ENCODE measurements at regions not wholly inside any gene's neighbourhood (a gene's known extent, or its start where the extent isn't known, plus 50 kb on each side); places are given as distances from the start of the nearest gene placed in this dataset.

DNA sequence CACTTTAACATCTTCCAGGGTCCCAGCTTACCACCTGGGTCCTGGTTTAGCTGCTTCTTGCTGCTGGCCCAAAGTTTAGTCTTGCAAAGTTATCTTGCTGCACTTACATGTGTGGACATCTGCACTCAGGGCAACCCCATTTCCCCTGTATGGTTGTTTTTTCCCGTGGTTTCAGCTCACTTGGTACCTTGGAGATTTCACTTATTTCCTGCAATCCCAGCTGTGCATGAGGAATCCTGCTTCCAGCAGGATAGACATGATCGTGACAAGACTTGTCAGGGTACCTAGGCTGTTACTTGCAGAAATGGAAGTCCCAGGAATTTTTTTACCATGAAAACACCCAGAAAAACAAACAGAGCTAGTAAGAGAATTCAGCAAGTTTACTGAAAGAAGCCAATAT lies 95.9 kb upstream of the LEP start:
- CTCF ChIA-PET: interaction anchor here (1.1 to 1.7 kb wide), 2 partner anchors 15 to 305 kb away, joined by 3 to 4 read pairs; no protein-coding TSS in a partner anchor
- no peak for DNase-seq
- Mint-ChIP-seq H3K27me3 (peaks cover 29% of the 10 kb centered on the region), H3K27ac (no peak overlapping the region), H3K4me1 (no peaks in the 10 kb centered on the region), H3K9me3 (no peaks in the 10 kb centered on the region), H3K36me3 (ENCODE audit: low read depth) (no peaks in the 10 kb centered on the region), H3K4me3 (no peak overlapping the region)
- POLR2A ChIA-PET: no interaction called here

DNA sequence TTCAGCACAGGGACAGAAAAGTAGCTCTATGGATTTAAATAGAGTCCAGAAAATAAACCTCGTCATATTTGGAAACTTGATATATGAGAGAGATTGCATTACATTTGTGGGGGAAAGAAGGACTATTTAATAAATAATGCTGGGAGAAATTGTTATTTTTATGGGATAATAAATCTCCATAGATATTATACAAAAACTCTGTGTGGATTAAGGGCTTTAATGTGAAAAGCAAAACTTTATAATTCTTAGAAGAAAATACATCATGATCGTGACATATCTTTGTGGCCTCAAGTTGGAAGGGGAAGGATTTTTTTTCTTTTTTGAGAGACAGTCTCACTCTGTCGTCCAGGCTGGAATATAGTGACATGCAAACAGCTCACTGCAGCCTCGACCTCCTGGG lies 95.0 kb upstream of the LEP start:
- ChIA-PET CTCF (interaction anchor here (1.7 to 1.9 kb wide), 2 partner anchors 10 to 14 kb away, joined by 4 to 7 read pairs; no protein-coding TSS in a partner anchor), POLR2A (no interaction called here)
- H3K27me3 Mint-ChIP-seq: peaks cover 32% of the 10 kb centered on the region

GRCh38 chr7:128148676-128149075 lies 92.4 kb upstream of the LEP start:
- H3K36me3 Mint-ChIP-seq (ENCODE audit: low read depth): no peaks in the 10 kb centered on the region
- no peak for DNase-seq
- ChIA-PET POLR2A (no interaction called here), CTCF (no interaction called here)
- H3K27me3 Mint-ChIP-seq: peaks cover 28% of the 10 kb centered on the region
- no peaks in the 10 kb centered on the region for H3K9me3 Mint-ChIP-seq
- H3K4me1 Mint-ChIP-seq: no peaks in the 10 kb centered on the region
- no peak overlapping the region for H3K4me3 Mint-ChIP-seq
- no peak overlapping the region for H3K27ac Mint-ChIP-seq

More for the DNA sequence above, 95.0 kb upstream of the LEP start:
- Mint-ChIP-seq H3K4me1 (no peaks in the 10 kb centered on the region), H3K4me3 (no peak overlapping the region), H3K27ac (no peak overlapping the region), H3K36me3 (ENCODE audit: low read depth) (no peaks in the 10 kb centered on the region), H3K9me3 (no peaks in the 10 kb centered on the region)
- no peak for DNase-seq

GRCh38 chr7:128150223-128150865 lies 90.7 kb upstream of the LEP start:
- CTCF ChIA-PET: interaction anchor here (0.6 kb wide), 1 partner anchor 57 kb away, joined by 4 read pairs; no protein-coding TSS in a partner anchor
- no peak overlapping the region for H3K27ac Mint-ChIP-seq
- no peak overlapping the region for H3K4me3 Mint-ChIP-seq
- H3K9me3 Mint-ChIP-seq: no peaks in the 10 kb centered on the region
- no peaks in the 10 kb centered on the region for H3K4me1 Mint-ChIP-seq
- POLR2A ChIA-PET: no interaction called here
- H3K27me3 Mint-ChIP-seq: peaks cover 30% of the 10 kb centered on the region
- no peak for DNase-seq
- no peaks in the 10 kb centered on the region for H3K36me3 Mint-ChIP-seq (ENCODE audit: low read depth)

GRCh38 chr7:128151635-128152034 lies 89.4 kb upstream of the LEP start:
- Mint-ChIP-seq H3K4me3 (no peak overlapping the region), H3K27me3 (peaks cover 30% of the 10 kb centered on the region), H3K4me1 (no peaks in the 10 kb centered on the region), H3K36me3 (ENCODE audit: low read depth) (no peaks in the 10 kb centered on the region), H3K27ac (no peak overlapping the region), H3K9me3 (no peaks in the 10 kb centered on the region)
- CTCF ChIA-PET: no interaction called here
- DNase-seq: no peak
- POLR2A ChIA-PET: no interaction called here

- no peaks in the 10 kb centered on the region for H3K4me1 Mint-ChIP-seq
- ChIA-PET POLR2A (no interaction called here), CTCF (interaction anchor here (1.5 kb wide), 1 partner anchor 16 kb away, joined by 5 read pairs; no protein-coding TSS in a partner anchor)
- no peak overlapping the region for H3K4me3 Mint-ChIP-seq
- H3K9me3 Mint-ChIP-seq: no peaks in the 10 kb centered on the region
- DNase-seq: no peak
- peaks cover 29% of the 10 kb centered on the region for H3K27me3 Mint-ChIP-seq
- no peaks in the 10 kb centered on the region for H3K36me3 Mint-ChIP-seq (ENCODE audit: low read depth)
- H3K27ac Mint-ChIP-seq: no peak overlapping the region
Observed at GRCh38 chr7:128152721-128153120, 88.4 kb upstream of the LEP start.

GRCh38 chr7:128153436-128153835 lies 87.6 kb upstream of the LEP start:
- Mint-ChIP-seq H3K27me3 (peaks cover 25% of the 10 kb centered on the region), H3K27ac (no peak overlapping the region), H3K4me1 (no peaks in the 10 kb centered on the region), H3K36me3 (ENCODE audit: low read depth) (no peaks in the 10 kb centered on the region), H3K9me3 (no peaks in the 10 kb centered on the region), H3K4me3 (no peak overlapping the region)
- POLR2A ChIA-PET: no interaction called here
- CTCF ChIA-PET: interaction anchor here (1.5 kb wide), 1 partner anchor 17 kb away, joined by 5 read pairs; no protein-coding TSS in a partner anchor
- no peak for DNase-seq

DNA sequence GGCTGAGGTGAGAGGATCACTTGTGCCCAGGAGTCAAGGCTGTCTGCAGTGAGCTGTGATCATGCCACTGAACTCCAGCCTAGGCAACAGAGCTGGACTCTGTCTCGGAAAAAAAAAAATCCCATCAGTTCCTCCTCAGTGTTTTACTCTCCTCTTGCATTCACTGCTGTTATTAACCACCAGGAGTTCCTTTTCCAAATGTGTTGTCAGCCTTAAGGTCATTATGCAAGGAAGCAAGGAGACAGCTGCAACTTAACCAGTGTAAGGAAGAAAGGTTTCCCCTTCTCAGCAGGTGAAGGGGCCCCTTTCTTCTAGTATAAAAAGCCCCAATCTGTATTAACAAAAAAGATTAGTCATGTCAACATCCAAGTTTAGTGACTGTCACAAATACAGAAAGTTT lies 86.6 kb upstream of the LEP start:
- ChIA-PET CTCF (no interaction called here), POLR2A (no interaction called here)
- Mint-ChIP-seq H3K9me3 (no peaks in the 10 kb centered on the region), H3K4me3 (no peak overlapping the region), H3K27me3 (peaks cover 17% of the 10 kb centered on the region), H3K27ac (no peak overlapping the region), H3K36me3 (ENCODE audit: low read depth) (no peaks in the 10 kb centered on the region), H3K4me1 (no peaks in the 10 kb centered on the region)
- DNase-seq: no peak

GRCh38 chr7:128155100-128155740 lies 85.9 kb upstream of the LEP start:
- POLR2A ChIA-PET: no interaction called here
- CTCF ChIA-PET: interaction anchor here (0.9 to 1.4 kb wide), 2 partner anchors 10 to 19 kb away, joined by 3 to 4 read pairs; no protein-coding TSS in a partner anchor

DNA sequence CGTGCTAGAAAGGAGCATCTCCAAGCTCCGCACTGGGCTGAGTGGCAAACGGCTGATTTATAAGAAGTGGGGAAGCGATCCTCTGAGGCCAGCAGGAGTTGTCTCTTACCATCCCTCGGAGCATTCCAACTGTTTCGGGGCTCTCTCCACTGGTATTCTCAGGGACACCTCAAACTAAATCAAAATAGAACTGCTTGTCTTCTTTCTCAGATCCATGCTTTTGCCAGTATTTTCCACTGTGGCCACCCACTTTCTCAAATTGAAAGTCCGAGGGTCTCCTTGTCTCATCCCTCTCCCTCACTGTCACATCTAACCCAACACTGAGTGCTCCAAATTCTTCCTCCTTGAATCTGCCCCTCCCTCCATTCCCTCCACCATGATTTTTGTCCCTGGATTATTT lies 83.2 kb upstream of the LEP start:
- DNase-seq: no peak
- Mint-ChIP-seq H3K4me1 (no peaks in the 10 kb centered on the region), H3K4me3 (no peak overlapping the region), H3K27ac (no peak overlapping the region), H3K36me3 (ENCODE audit: low read depth) (no peaks in the 10 kb centered on the region), H3K27me3 (peaks cover 19% of the 10 kb centered on the region), H3K9me3 (no peaks in the 10 kb centered on the region)
- ChIA-PET POLR2A (no interaction called here), CTCF (no interaction called here)

More at GRCh38 chr7:128155100-128155740, 85.9 kb upstream of the LEP start:
- Mint-ChIP-seq H3K4me3 (no peak overlapping the region), H3K9me3 (no peaks in the 10 kb centered on the region), H3K27ac (no peak overlapping the region), H3K27me3 (peaks cover 22% of the 10 kb centered on the region), H3K36me3 (ENCODE audit: low read depth) (no peaks in the 10 kb centered on the region), H3K4me1 (no peaks in the 10 kb centered on the region)
- DNase-seq: no peak

GRCh38 chr7:128158370-128158769 lies 82.7 kb upstream of the LEP start:
- ChIA-PET CTCF (no interaction called here), POLR2A (no interaction called here)
- no peak for DNase-seq
- H3K9me3 Mint-ChIP-seq: no peaks in the 10 kb centered on the region
- H3K27me3 Mint-ChIP-seq: peaks cover 19% of the 10 kb centered on the region
- no peak overlapping the region for H3K4me3 Mint-ChIP-seq
- no peak overlapping the region for H3K27ac Mint-ChIP-seq
- H3K36me3 Mint-ChIP-seq (ENCODE audit: low read depth): no peaks in the 10 kb centered on the region
- H3K4me1 Mint-ChIP-seq: no peaks in the 10 kb centered on the region

DNA sequence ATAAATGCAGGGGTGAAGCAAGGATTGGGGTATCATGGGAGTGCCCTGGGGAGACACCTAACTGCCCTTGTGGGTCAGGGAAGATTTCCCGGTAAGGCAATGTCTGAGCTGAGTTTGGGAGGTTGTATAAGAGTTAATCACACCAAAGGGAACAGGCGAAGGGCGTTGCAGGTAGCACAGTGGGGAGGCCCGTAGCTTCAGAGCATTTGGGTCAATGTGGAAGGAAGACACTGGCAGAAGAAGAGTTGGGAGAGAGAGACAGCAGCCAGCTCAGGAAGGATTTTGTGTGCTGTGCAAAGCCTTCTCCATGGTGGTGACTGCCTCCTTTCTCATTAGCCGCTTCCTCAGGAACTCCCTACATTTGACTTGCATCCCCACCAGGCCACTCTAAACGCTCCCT lies 80.8 kb upstream of the LEP start:
- ChIA-PET POLR2A (no interaction called here), CTCF (interaction anchor here (0.6 to 1.3 kb wide), 3 partner anchors 14 to 597 kb away, joined by 3 to 4 read pairs (median 4); no protein-coding TSS in a partner anchor)
- Mint-ChIP-seq H3K36me3 (ENCODE audit: low read depth) (no peaks in the 10 kb centered on the region), H3K27me3 (peaks cover 25% of the 10 kb centered on the region), H3K27ac (no peak overlapping the region), H3K4me1 (no peaks in the 10 kb centered on the region), H3K4me3 (no peak overlapping the region), H3K9me3 (no peaks in the 10 kb centered on the region)
- DNase-seq: no peak

DNA sequence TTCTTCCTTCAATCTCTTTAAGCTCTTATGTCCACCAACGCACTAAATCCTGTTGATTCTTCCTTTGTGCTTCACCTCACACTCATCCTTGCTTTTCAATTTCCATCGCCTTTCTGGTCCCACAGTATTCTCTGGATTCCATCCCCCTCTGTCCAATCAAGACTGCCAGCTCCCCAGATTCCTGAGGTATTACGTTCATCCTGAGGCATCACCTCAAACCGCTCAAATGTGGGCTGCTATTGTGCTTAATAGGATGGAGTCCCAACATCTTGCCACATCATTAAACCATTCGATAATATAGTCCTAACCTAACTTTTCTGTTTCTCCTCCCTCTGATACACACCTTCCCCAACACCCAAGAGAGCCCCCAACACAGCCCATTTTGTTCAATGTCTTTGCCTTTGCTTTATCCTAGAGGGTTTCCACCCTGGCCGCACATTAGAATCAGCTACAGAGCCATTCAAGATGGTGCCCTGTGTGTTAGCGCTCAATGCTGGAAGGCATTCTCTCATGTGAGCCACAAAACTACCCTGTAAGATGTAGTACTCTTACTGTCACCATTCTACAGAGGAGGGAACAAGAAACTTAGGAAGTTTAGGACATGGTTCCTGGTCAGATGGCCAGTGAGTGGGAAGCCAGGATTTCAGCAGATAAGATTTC lies 79.5 kb upstream of the LEP start:
- CTCF ChIA-PET: no interaction called here
- Mint-ChIP-seq H3K4me1 (no peaks in the 10 kb centered on the region), H3K36me3 (ENCODE audit: low read depth) (no peaks in the 10 kb centered on the region), H3K4me3 (no peak overlapping the region), H3K9me3 (no peaks in the 10 kb centered on the region), H3K27me3 (peaks cover 36% of the 10 kb centered on the region), H3K27ac (no peak overlapping the region)
- no peak for DNase-seq
- POLR2A ChIA-PET: no interaction called here
